B cell (primary cell): ENCODE measurements at regions not wholly inside any gene's neighbourhood (a gene's known extent, or its start where the extent isn't known, plus 50 kb on each side); places are given as distances from the start of the nearest gene placed in this dataset.
"Not testable (repeated sequence)": the region's sequence is repeated elsewhere in the genome, so short reads cannot be mapped to it uniquely, and the experiment has no call there.

Experiments
- EZH2 ChIP-seq: IDR thresholded peaks from 2 replicates; pipeline ENCODE4 v1.6.1; 2012; ENCODE audit warnings: borderline replicate concordance, low read depth, mild to moderate bottlenecking, moderate library complexity, low read length; ENCODE audit not compliant: insufficient read depth, poor library complexity, severe bottlenecking
- TF ChIP-seq, protein P1 (sequence below): fragments of 200-600 bp; IDR thresholded peaks from one replicate; pipeline ENCODE4 v1.8.0; 2022; ENCODE audit warnings: antibody characterized with exemption, mild to moderate bottlenecking

DNA sequence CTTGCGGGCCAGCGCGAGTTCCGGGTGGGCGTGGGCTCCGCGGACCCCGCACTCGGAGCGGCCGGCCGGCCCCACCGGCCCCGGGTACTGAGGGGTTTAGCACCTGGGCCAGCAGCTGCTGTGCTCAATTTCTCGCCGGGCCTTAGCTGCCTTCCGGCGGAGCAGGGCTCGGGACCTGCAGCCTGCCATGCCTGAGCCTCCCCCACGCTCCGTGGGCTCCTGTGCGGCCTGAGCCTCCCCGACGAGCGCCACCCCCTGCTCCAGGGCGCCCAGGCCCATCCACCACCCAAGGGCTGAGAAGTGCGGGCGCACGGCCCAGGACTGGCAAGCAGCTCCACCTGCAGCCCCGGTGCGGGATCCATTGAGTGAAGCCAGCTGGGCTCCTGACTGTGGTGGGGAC lies 73.6 kb upstream of the LTA4H start:
- TF ChIP-seq, protein P1, sequence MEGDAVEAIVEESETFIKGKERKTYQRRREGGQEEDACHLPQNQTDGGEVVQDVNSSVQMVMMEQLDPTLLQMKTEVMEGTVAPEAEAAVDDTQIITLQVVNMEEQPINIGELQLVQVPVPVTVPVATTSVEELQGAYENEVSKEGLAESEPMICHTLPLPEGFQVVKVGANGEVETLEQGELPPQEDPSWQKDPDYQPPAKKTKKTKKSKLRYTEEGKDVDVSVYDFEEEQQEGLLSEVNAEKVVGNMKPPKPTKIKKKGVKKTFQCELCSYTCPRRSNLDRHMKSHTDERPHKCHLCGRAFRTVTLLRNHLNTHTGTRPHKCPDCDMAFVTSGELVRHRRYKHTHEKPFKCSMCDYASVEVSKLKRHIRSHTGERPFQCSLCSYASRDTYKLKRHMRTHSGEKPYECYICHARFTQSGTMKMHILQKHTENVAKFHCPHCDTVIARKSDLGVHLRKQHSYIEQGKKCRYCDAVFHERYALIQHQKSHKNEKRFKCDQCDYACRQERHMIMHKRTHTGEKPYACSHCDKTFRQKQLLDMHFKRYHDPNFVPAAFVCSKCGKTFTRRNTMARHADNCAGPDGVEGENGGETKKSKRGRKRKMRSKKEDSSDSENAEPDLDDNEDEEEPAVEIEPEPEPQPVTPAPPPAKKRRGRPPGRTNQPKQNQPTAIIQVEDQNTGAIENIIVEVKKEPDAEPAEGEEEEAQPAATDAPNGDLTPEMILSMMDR, result not testable (repeated sequence)
- TF ChIP-seq EZH2, result not testable (repeated sequence)
